Ovary (tissue), 7 donors: ENCODE measurements at regions not wholly inside any gene's neighbourhood (a gene's known extent, or its start where the extent isn't known, plus 50 kb on each side); places are given as distances from the start of the nearest gene placed in this dataset.

ENCODE experiments used
- DNase-seq, 5 donors: peaks; one replicate each; pipeline ENCODE4 v3.0.0-alpha.2; 2019 to 2020
- H3K27ac ChIP-seq, 2 donors: fragments of 200-600 bp; one replicate each; pipeline versions ENCODE4 v1.5.1 to v1.8.0; 2019 to 2022
- H3K27me3 ChIP-seq: fragments of 200-600 bp; one replicate; pipeline ENCODE4 v1.8.0; 2022
- H3K36me3 ChIP-seq: fragments of 200-600 bp; sonication (generic); one replicate; pipeline ENCODE4 v1.5.1; 2019
- H3K4me1 ChIP-seq: one replicate; pipeline ENCODE4 v1.8.1; 2013; ENCODE audit warnings: mild to moderate bottlenecking, moderate library complexity; ENCODE audit not compliant: insufficient read depth
- H3K4me3 ChIP-seq: fragments of 200-600 bp; sonication (generic); one replicate; pipeline ENCODE4 v1.5.1; 2017
- H3K9me3 ChIP-seq, 2 donors: fragments of 200-600 bp in 1 of 2; sonication (generic) in 1 of 2; one replicate each; pipeline versions ENCODE4 v1.5.1 to v1.8.1; 2013 to 2019; ENCODE audit warnings: mild to moderate bottlenecking in 1 of 2, moderate library complexity in 1 of 2
- EP300 ChIP-seq: sonication (generic); formaldehyde crosslinking; IDR thresholded peaks from one replicate; pipeline ENCODE4 v1.6.1; 2017; ENCODE audit warnings: antibody characterized with exemption
- POLR2A ChIP-seq: fragments of 450-650 bp; IDR thresholded peaks from one replicate; pipeline ENCODE4 v1.6.1; 2017; ENCODE audit warnings: antibody characterized with exemption, mild to moderate bottlenecking, moderate library complexity
- WGBS, 3 donors: extraction: QIAGEN DNeasy Blood & Tissue Kit in 1 of 3; methylation state at CpG; one replicate each; pipeline versions ENCODE4 v1.1.5 to v1.1.7; 2013 to 2017; 5-methylcytosine and 5-hydroxymethylcytosine counted together
- intact Hi-C, 4 donors: fragments of 100-400 bp; cut with DNase I; formaldehyde crosslinking; loops; one replicate each; pipeline versions ENCODE4 v1.11.0 to v1.15.1; 2022 to 2023
- TF ChIP-seq, protein P1 (sequence below), 3 donors: fragments of 450-650 bp in 2 of 3; fragments of 200-600 bp in 1 of 3; IDR thresholded peaks; one replicate each; pipeline versions ENCODE4 v1.5.1 to v1.8.0; 2016 to 2022; ENCODE audit warnings: antibody characterized with exemption in 3 of 3, mild to moderate bottlenecking in 1 of 3
- donor health status: DM: no; HTN: no; CAD: no; lungs with moderate emphysema.
- donor health status: DM: no; HTN: no; CAD: no.
- donor health status: Bipolar disorder and iron deficiency.
- donor health status: DM: no; HTN: no; CAD: no.
- donor health status: DM: yes; HTN: yes; CAD: no.

DNA sequence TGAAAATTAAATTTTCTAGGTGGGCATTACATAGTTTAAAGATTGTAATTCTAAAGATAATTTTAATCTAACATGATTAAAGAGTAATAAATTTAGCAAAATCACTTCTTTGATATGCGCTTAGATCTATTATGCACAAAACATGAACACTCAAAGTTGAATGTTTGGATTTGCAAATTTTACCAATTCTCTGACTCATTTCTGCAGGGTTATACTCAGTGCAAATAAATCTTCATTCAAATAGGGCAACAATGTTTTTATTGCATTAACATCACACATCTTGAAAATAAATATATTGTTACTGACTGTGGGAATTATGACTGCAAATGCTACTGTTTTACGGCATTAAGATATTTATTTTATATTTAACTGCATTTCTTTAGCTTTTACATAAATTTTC, 110.7 kb downstream of the OGFRL1 start:
- no peak for DNase-seq
- intact Hi-C loops, result no loop called here
- H3K36me3 ChIP-seq, result no peaks in the 10 kb centered on the region
- H3K4me3 ChIP-seq, result no peak overlapping the region
- no peak overlapping the region for H3K27ac ChIP-seq
- TF ChIP-seq, protein P1, sequence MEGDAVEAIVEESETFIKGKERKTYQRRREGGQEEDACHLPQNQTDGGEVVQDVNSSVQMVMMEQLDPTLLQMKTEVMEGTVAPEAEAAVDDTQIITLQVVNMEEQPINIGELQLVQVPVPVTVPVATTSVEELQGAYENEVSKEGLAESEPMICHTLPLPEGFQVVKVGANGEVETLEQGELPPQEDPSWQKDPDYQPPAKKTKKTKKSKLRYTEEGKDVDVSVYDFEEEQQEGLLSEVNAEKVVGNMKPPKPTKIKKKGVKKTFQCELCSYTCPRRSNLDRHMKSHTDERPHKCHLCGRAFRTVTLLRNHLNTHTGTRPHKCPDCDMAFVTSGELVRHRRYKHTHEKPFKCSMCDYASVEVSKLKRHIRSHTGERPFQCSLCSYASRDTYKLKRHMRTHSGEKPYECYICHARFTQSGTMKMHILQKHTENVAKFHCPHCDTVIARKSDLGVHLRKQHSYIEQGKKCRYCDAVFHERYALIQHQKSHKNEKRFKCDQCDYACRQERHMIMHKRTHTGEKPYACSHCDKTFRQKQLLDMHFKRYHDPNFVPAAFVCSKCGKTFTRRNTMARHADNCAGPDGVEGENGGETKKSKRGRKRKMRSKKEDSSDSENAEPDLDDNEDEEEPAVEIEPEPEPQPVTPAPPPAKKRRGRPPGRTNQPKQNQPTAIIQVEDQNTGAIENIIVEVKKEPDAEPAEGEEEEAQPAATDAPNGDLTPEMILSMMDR (IDR thresholded peaks at IDR 0.05), result no peak
- TF ChIP-seq EP300 (no peak), POLR2A (no peak)
- H3K27me3 ChIP-seq, result no peaks in the 10 kb centered on the region
- peaks cover 4% of the 10 kb centered on the region for H3K4me1 ChIP-seq
- WGBS, 3 donors, result 50 to 73% (median 70%) methylated on average over 2 of the region's 2 CpGs
- no peaks in the 10 kb centered on the region for H3K9me3 ChIP-seq

DNA sequence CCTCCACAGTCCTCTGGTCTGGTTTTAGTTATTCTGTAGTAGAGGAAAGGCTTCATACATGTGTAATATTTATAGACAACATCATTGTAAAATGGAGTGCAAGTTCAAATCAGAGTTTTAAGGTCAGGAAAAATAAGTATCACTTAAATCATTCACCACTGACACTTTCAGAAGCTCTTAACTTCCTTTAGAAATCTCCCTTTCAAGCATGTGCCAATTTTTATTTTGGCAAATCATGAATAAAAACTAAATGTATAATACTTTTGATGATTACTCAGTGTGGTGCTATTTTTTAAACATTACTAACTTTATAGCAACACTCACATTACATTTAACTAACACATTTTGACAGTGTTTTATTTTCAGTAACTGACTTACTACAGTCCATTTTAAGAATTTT, 112.2 kb downstream of the OGFRL1 start:
- H3K36me3 ChIP-seq, result no peaks in the 10 kb centered on the region
- H3K4me1 ChIP-seq, result peaks cover 2% of the 10 kb centered on the region
- intact Hi-C loops, result no loop called here
- H3K4me3 ChIP-seq, result no peak overlapping the region
- no peaks in the 10 kb centered on the region for H3K9me3 ChIP-seq
- no peak overlapping the region for H3K27ac ChIP-seq
- TF ChIP-seq POLR2A (no peak), EP300 (no peak)
- TF ChIP-seq, protein P1 (IDR thresholded peaks at IDR 0.05), result no peak
- DNase-seq, result no peak
- H3K27me3 ChIP-seq, result no peaks in the 10 kb centered on the region

DNA sequence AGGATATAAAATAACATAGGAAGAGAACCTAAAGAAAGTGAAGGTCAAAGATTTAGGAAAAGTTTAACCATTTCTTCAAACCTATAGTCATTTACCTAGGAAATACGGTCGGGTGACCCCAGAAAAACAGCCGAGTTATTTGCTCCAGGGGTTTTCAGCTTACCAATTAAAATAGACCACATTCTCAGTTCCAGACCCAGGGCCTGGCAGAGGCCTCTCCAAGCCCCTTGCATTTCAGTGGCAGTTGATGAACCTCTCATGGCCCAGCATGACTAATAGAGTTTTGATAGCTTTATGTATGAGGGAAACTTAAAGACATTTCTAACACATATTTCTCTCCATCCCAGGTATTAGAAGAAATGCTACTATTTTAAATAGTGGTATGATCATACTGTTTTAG, 113.5 kb downstream of the OGFRL1 start:
- TF ChIP-seq EP300 (no peak), POLR2A (no peak)
- TF ChIP-seq, protein P1 (IDR thresholded peaks at IDR 0.05), result no peak
- Histone ChIP-seq H3K9me3 (no peaks in the 10 kb centered on the region), H3K4me3 (no peak overlapping the region), H3K27me3 (no peaks in the 10 kb centered on the region), H3K4me1 (peaks cover 2% of the 10 kb centered on the region), H3K36me3 (no peaks in the 10 kb centered on the region), H3K27ac (no peak overlapping the region)
- WGBS, 3 donors, result 91 to 98% (median 94%) methylated on average over 3 of the region's 3 CpGs
- no peak for DNase-seq
- intact Hi-C loops, result no loop called here

DNA sequence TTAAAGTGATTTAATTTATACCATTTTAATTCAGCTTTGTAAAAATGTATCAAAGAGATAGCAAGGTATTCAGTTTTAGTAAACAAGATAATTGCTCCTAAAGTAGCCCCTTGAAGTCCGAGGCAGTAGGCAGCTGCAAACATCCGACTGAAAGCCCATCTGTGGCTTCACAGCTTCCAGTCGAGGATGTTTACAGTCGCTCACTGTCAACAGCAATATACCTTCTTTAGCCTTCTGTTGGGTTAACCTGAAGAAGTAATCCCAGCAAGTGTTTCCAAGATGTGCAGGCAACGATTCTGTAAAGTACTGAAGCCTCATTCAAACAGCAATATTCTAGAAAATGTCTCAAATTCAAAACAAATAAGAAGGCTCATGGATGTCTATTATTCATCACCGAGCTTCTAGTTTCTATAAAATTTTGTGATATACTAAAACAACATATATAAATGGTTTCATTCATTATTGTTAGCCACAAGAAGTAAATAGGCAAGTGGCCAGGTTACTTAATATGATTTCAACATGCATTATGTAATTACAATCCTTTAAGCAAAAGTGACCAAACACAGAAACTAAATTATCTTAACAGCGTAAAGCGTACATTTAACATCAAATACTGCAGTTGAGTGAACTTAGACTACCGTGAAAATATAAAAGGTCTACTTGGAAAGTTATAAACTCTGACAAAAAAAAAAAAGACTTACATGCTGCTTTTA, 115.0 kb downstream of the OGFRL1 start:
- Histone ChIP-seq H3K4me1 (peaks cover 2% of the 10 kb centered on the region), H3K36me3 (no peaks in the 10 kb centered on the region), H3K4me3 (no peak overlapping the region), H3K27me3 (no peaks in the 10 kb centered on the region), H3K27ac (no peak overlapping the region), H3K9me3 (no peaks in the 10 kb centered on the region)
- DNase-seq, result no peak
- 27 to 48% (median 28%) methylated on average over 9 of the region's 9 CpGs for WGBS, 3 donors
- TF ChIP-seq EP300, result no peak
- TF ChIP-seq POLR2A, result no peak
- TF ChIP-seq, protein P1 (IDR thresholded peaks at IDR 0.05), result no peak
- intact Hi-C loops, result no loop called here
